H54 (cell line): ENCODE measurements at regions not wholly inside any gene's neighbourhood (a gene's known extent, or its start where the extent isn't known, plus 50 kb on each side); places are given as distances from the start of the nearest gene placed in this dataset.

Experiments used
- DNase-seq: peaks from one replicate; pipeline ENCODE4 v3.0.0; 2011; ENCODE audit warnings: low spot score, mixed read lengths; ENCODE audit not compliant: insufficient read length
- FAIRE-seq: peaks from 3 replicates; lab custom pipeline; 2011; peaks lifted over from hg19 to GRCh38; lab: Jason Lieb, UNC
- POLR2A ChIP-seq: IDR thresholded peaks from 2 replicates; pipeline ENCODE4 v1.6.1; 2011; ENCODE audit warnings: low read depth, mild to moderate bottlenecking, low read length

DNA sequence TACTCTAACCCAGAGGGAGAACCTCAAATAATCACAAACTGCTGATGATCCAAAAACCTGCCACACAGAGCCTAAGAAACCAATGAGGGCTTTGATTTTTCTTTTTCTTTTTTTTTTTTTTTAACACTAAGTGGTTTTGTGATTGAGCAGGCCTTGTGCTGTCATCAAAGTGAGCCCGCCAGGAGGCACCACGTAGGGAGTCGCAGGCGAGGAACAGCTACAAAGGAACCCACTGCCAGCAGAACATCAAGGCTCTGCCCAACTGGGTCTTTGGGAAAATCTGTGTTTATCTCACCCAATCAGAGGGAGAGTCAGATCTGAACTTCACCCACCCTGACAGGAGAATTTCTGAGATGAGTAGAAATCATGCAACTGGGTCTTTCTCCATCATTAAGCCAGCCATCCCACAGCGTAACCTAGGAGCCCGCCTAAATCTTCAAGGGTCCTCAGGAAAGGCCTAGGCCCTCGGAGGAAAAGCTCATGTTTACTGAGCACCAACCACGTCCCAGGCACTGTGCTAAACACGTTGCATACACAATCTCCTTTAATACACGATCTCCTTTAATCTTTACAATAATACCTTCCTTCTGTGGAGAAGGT, 126.9 kb upstream of the FSTL4 start:
- FAIRE-seq (no peak), DNase-seq (no peak)
- no peak for TF ChIP-seq POLR2A

DNA sequence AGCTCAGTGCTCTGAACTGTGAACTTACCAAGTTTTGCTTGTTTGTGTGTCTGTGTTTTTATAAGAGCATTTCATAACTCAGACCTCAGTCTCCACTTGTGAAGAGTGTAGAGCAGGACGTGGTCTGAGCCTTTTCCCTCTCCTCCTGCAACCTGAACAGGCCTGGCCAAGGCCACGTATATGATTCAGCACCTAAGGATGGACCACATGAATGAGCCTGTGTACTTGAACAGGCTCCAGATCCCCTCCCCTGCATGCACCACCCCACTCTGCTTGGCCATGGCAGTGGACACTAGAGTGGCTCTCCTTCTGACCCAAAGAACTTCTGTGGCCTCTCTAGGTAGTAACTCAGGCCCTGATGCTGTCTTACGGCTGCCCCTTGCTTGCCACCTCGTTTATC, 125.9 kb upstream of the FSTL4 start:
- no peak for FAIRE-seq
- no peak for DNase-seq
- TF ChIP-seq POLR2A, result no peak

DNA sequence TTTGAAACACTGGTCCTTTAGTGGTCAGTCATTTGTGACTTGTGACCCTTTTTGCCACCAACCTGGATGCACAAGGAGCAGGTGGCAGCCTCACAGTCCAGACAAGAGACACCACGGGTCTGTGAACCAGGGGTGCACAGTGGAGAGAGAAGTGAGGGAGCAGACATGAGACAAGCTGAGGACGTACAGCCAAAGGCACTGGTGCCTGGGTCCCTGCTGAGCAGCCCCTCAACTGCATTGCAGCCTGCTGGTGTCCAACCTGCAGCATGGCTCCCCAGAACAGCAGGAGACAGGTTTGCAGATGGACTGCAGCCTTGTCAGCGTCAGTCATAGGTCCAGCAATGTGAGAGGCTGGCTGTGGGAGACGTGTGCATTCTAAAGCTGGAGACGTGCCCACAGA, 124.2 kb upstream of the FSTL4 start:
- FAIRE-seq (no peak), DNase-seq (no peak)
- no peak for TF ChIP-seq POLR2A

DNA sequence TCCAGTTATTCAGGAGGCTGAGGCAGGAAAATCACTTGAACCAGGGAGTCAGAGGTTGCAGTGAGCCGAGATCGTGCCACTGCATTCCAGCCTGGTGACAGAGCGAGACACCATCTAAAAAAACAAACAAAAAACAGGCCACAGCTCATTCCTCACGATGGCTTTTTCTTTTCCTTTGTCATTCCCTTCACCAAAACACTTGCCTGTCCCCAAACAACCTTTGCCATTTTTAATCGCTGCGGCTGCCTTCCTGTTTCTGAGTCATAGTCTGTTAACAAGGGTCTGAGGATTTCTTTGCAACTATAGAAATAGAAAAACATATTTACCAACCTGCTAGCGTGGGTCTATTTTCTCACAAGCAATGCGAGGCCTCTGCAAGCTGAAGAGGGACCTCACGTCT, 123.0 kb upstream of the FSTL4 start:
- DNase-seq (no peak), FAIRE-seq (no peak)
- TF ChIP-seq POLR2A, result no peak

DNA sequence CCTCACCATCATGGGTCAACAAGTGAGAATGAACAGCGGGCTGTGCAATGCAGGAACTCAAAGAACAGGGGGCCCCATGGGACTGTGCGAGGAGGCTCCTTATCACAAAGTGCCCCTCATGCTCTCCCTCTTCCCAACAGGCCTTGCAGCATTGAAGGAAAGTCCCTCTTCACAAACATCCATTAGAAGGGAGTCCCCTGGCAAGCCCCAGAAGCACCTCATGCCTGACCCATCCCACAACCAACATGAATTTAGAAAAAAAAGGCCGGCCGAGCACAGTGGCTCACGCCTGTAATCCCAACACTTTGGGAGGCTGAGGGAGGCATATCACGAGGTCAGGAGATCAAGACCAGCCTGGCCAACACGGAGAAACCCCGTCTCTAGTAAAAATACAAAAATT, 122.6 kb upstream of the FSTL4 start:
- no peak for DNase-seq
- no peak for FAIRE-seq
- TF ChIP-seq POLR2A, result no peak

DNA sequence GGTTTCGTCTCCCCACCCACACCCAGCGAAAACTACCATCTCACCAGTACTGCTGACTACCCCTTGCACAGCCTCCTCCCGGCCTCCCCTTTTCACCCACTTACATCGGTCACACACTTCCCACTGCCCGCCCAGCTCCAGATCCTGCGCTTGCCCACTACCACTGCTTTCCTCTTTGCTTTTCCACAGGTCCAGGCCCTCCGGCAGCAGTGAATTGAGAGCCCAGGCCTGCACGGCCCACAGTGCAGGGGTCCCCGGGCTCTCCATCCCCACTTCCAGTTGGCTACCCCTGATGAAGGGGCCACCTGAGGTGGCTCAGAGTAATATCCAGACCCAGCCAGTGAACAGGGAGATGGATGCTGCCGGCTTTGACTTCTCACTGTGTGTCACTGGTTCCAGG, 120.2 kb upstream of the FSTL4 start:
- no peak for TF ChIP-seq POLR2A
- DNase-seq (no peak), FAIRE-seq (no peak)

DNA sequence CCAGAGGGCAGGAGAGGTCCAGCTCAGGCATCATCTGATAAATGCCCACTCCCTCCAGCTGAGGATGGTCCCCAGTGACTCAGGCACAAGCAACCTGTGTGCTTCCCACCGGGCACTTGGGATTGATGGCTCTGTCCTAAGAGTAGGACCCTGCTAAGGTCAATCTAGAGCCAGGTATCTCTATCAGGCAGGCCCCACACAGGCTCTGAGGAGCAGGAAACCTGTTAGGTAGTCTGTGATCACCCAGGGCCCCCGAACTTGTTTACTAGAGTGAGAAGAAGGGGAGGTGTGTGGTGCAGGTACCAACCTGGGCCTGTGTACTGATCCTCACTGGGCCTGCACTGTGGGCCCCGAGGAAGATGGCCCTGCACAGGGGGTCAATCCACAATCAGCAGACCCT, 119.6 kb upstream of the FSTL4 start:
- FAIRE-seq, result no peak
- no peak for TF ChIP-seq POLR2A
- no peak for DNase-seq

DNA sequence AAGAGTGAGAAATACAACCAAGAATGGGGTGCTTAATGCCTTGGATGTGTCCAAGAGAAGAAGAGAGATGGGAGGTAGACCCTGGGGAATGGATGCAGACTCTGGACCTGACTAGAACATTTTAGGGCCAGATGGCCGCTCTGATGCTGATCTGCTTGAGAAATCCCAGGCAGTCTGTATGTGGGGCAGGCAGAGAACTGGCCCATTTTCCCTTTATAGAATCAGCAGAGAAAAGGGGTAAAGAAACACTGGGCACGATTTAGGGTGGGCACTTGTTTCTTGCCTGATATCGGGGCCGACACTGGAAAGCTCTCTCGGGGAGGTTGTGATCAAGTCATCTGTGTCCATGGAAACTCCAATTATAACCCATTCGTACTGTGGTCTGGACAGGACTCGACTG, 118.5 kb upstream of the FSTL4 start:
- no peak for DNase-seq
- FAIRE-seq, result no peak
- TF ChIP-seq POLR2A, result no peak

DNA sequence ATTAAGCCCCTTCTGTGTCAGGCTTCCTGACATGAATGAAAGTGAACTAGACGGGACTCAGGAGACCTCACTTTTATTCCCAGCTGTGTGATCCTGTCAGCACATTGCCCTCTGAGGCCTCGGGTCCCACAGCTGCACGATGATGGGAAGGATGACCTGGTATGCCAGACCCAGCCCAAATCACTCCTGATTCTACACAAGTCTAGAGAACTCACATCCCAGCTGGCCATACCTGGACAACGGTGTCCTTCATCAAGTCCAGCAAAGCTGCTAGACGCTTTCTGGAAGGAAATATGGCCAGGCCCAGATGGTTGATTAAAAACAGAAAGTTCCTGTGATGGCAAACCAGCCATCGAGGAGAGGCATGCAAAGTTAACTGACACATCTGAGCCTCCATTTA, 118.0 kb upstream of the FSTL4 start:
- TF ChIP-seq POLR2A, result no peak
- no peak for FAIRE-seq
- DNase-seq, result no peak

DNA sequence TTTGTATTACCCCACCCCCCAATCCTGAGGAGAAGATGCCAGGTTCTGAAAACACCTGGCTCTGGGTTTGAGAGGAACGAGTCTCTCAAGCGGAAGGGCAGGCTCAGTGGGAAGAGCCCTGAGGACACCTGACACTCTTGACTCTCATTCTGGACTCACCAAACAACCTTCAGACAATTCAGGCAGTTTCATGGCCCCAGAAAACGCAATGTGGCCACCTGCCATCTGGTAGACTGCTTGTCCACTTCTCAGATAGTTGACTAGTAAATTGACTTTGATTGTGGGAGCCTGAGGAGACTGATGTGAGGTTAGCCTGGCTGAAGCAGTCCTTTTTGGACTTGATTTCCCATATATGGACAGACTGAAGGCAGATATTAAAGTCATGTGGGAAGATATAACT, 117.5 kb upstream of the FSTL4 start:
- FAIRE-seq (no peak), DNase-seq (no peak)

DNA sequence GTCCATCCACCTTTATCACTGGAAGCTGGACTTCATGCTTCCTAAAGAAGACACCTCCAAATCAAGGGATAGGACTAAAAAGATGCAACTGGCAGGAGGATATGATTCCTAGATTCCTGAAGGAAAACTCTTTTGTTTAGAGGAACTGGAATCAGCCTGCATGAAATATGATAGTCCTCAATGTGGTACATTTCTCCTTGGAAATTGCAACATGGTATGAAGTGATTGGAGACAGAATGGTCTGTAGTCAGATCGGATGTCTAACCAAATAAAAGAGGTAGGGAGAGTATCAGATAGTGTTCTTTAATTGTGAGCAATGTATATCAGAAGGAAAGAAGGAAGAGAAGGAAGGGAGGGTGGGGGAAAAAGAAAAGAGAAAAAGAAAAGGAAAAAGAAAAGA, 116.1 kb upstream of the FSTL4 start:
- FAIRE-seq, result no peak
- TF ChIP-seq POLR2A, result no peak
- no peak for DNase-seq

More for the DNA sequence above, 117.5 kb upstream of the FSTL4 start:
- TF ChIP-seq POLR2A, result no peak

DNA sequence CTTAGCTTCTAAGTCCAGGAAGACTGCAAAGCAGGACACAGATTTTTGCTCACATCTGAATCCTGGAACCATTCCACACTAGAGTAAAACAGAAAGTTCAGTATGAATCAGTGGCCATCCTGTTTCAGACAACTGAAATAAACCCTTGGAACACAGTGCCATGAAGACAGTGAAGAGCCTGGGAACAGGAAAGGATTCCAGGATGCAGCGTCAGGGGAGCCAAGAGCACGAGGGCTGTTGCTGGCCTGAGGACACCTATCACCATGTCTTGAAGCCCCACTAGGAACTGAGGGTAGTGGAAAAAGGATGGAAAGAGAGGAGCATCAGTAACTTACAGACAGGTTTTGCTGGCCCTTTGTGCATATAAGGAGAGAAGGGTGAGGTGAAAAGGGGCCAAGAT, 115.3 kb upstream of the FSTL4 start:
- FAIRE-seq (no peak), DNase-seq (no peak)
- TF ChIP-seq POLR2A, result no peak

DNA sequence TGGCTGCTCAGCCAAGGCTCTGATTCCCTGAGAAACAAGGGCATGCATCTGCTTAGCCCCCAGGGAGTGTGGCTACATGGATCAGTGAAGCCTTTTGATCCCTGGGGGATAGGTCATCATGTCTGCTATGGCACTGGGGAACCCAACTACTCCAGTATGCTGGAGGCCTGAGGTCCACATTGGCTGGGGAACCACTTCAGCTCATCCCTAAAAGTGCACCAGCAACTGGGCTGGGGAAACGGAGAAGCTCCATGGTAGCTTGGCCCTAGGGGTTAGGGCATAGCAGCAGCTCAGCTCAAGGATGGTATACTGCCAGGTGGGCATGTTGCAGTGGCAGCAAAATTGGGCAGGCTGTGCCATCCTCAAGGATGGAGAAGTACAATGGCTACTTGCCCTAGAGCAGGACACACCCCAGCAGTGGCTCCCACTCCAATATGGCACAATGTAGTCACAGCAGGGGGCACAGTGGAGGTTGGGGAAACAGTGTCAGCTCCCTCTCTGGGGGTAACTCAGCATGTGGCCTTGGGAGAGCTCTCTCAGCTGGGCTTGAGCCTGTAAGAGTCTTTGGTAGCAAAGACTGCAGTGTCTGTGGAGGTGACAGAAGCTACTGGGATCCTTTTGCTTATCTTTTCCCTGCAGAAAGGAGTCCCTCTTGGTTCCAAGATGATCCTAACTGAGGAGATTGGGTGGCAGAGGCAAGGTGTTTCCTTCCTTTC, 111.5 kb upstream of the FSTL4 start:
- DNase-seq (no peak), FAIRE-seq (no peak)
- TF ChIP-seq POLR2A, result no peak

DNA sequence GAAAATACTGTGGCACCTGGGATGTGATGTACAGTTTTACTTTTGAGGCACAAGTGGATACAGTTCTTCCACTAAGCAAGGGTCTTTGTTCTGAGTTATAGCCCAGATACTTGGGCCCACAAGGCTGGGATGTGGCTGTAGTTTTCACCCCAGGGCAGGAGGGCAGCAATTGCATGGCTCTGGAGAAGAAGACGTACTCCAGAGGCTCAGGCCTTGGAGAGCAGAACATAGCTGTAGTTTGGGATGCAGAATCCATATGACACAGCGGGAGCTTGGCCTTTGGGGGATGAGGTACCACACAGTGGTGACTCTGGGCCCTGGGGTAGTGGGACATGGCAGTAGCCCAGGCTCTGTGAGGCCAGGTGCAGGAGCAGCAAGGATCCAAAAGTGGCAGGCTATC, 110.8 kb upstream of the FSTL4 start:
- no peak for DNase-seq
- TF ChIP-seq POLR2A, result no peak
- FAIRE-seq, result no peak

DNA sequence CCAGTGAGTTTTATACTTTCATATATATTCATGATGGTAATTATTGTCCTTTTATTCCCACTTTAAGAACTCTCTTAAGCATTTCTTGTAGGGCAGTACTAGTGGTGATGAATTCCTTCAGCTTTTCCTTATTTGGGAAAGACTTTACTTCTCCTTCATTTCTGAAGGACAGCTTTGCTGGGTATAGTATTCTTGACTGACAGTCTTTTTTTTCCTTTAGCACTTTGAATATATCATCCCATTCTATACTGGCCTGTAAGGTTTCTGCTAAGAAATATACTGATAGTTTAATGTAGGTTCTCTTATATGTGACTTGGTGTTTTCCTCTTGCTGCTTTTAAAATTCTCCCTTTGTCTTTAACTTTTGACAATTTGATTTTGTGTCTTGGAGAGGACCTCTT, 109.0 kb upstream of the FSTL4 start:
- TF ChIP-seq POLR2A, result no peak
- FAIRE-seq (no peak), DNase-seq (no peak)
